Neural crest cell (in vitro differentiated cells): ENCODE measurements at regions not wholly inside any gene's neighbourhood (a gene's known extent, or its start where the extent isn't known, plus 50 kb on each side); places are given as distances from the start of the nearest gene placed in this dataset.

Experiments used
- DNase-seq: peaks from one replicate; pipeline ENCODE4 v3.0.0; 2021; ENCODE audit warnings: low read depth, mixed read lengths, low spot score
- H3K27ac Mint-ChIP-seq: one replicate; pipeline ENCODE4 v1.8.0; 2021; ENCODE audit warnings: mild to moderate bottlenecking, mixed read lengths; ENCODE audit not compliant: unreplicated experiment
- H3K27me3 Mint-ChIP-seq: 2 replicates; pipeline ENCODE4 v1.8.0; 2021; ENCODE audit warnings: low read depth, mild to moderate bottlenecking, mixed read lengths
- H3K36me3 Mint-ChIP-seq: 2 replicates; pipeline ENCODE4 v1.8.0; 2021; ENCODE audit warnings: low read depth, mild to moderate bottlenecking, mixed read lengths
- H3K4me1 Mint-ChIP-seq: 2 replicates; pipeline ENCODE4 v1.8.0; 2021; ENCODE audit warnings: mixed read lengths
- H3K4me3 Mint-ChIP-seq: one replicate; pipeline ENCODE4 v1.8.0; 2021; ENCODE audit warnings: mild to moderate bottlenecking, mixed read lengths
- H3K9me3 Mint-ChIP-seq: 2 replicates; pipeline ENCODE4 v1.8.0; 2021; ENCODE audit warnings: mixed read lengths
- CTCF ChIP-seq: fragments of 200-600 bp; sonication (generic); conservative IDR thresholded peaks from 2 replicates; pipeline ENCODE4 v1.5.0; 2021; ENCODE audit warnings: antibody characterized with exemption, mild to moderate bottlenecking

DNA sequence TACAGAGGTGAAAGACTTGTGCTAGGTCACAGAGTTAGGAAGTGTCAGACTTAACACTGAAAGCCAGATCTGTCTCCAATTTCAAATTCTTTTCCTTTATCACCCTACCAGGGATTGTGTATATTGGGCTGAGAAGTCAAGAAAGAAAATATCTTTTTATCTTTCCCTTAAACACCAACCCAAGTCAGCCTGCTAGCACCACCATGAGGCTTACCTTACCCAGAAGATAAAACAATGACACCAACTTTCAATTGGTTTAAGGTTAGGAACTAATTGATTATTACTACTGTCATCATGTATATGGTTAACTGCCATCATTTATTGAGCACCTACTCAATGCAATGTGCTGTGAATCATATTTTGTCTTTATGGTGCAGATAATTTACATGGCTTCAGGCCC, 178.9 kb upstream of the FOXD3 start:
- DNase-seq: no peak
- peaks cover 65% of the 10 kb centered on the region for H3K27me3 Mint-ChIP-seq
- H3K4me3 Mint-ChIP-seq: no peak overlapping the region
- peaks cover 40% of the 10 kb centered on the region for H3K4me1 Mint-ChIP-seq
- no peaks in the 10 kb centered on the region for H3K36me3 Mint-ChIP-seq
- H3K9me3 Mint-ChIP-seq: no peaks in the 10 kb centered on the region
- H3K27ac Mint-ChIP-seq: no peak overlapping the region
- no peak for TF ChIP-seq CTCF

- no peak for TF ChIP-seq CTCF
- Mint-ChIP-seq H3K9me3 (no peaks in the 10 kb centered on the region), H3K27me3 (peaks cover 61% of the 10 kb centered on the region), H3K4me3 (no peak overlapping the region), H3K27ac (no peak overlapping the region), H3K36me3 (no peaks in the 10 kb centered on the region), H3K4me1 (peaks cover 20% of the 10 kb centered on the region)
- DNase-seq: no peak
Measured at GRCh38 chr1:63147783-63148182, 174.6 kb upstream of the FOXD3 start.

- peak; percentile 53 for DNase-seq
- Mint-ChIP-seq H3K27ac (peak overlapping the region; percentile 32), H3K27me3 (peaks cover 52% of the 10 kb centered on the region), H3K4me1 (peaks cover 7% of the 10 kb centered on the region), H3K36me3 (no peaks in the 10 kb centered on the region), H3K9me3 (no peaks in the 10 kb centered on the region), H3K4me3 (no peak overlapping the region)
- peak; percentile 74 for TF ChIP-seq CTCF
Measured at GRCh38 chr1:63148825-63149645, 173.3 kb upstream of the FOXD3 start.

- no peak for TF ChIP-seq CTCF
- no peak overlapping the region for H3K4me3 Mint-ChIP-seq
- H3K4me1 Mint-ChIP-seq: peaks cover 12% of the 10 kb centered on the region
- no peak for DNase-seq
- H3K27ac Mint-ChIP-seq: no peak overlapping the region
- no peaks in the 10 kb centered on the region for H3K9me3 Mint-ChIP-seq
- no peaks in the 10 kb centered on the region for H3K36me3 Mint-ChIP-seq
- H3K27me3 Mint-ChIP-seq: peaks cover 36% of the 10 kb centered on the region
Measured at GRCh38 chr1:63152572-63152971, 169.8 kb upstream of the FOXD3 start.

- TF ChIP-seq CTCF: no peak
- H3K9me3 Mint-ChIP-seq: no peaks in the 10 kb centered on the region
Measured at GRCh38 chr1:63155437-63155836, 166.9 kb upstream of the FOXD3 start.

More at GRCh38 chr1:63155437-63155836, 166.9 kb upstream of the FOXD3 start:
- Mint-ChIP-seq H3K27me3 (peaks cover 22% of the 10 kb centered on the region), H3K4me3 (no peak overlapping the region), H3K4me1 (peaks cover 5% of the 10 kb centered on the region), H3K27ac (no peak overlapping the region), H3K36me3 (no peaks in the 10 kb centered on the region)
- no peak for DNase-seq
